Activated CD4-positive, alpha-beta T cell treated with anti-CD3 and anti-CD28 coated beads, Interleukin-2, amount 50 U/mL, for 1 hour (primary cell): ENCODE measurements at regions not wholly inside any gene's neighbourhood (a gene's known extent, or its start where the extent isn't known, plus 50 kb on each side); places are given as distances from the start of the nearest gene placed in this dataset.

ENCODE experiments used
- DNase-seq: peaks from one replicate; pipeline ENCODE4 v3.0.0-alpha.2; 2020

- no peak for DNase-seq
Observed at GRCh38 chr2:239579524-239580198, 178.8 kb upstream of the HDAC4 start.

- no peak for DNase-seq
Observed at GRCh38 chr2:239579081-239579480, 178.3 kb upstream of the HDAC4 start.

DNA sequence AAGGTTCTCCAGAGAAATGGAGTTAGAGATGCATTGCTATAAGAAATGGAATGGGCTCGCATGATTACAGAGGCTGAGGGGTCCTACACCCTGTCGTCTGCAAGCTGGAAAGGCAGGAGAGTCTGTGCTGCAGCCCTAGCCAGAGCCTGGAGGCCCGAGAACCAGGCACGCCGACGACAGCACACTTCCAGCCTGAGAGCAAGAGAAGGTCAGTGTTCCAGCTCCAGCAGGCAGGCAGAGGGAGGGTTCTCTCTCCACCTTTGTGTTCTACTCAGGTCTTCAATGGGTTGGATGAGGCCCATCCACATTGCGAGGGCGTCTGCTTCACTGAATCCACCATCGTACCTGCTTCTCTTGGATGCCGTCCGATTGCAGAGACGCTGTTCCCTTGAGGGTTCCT, 177.6 kb upstream of the HDAC4 start:
- no peak for DNase-seq

DNA sequence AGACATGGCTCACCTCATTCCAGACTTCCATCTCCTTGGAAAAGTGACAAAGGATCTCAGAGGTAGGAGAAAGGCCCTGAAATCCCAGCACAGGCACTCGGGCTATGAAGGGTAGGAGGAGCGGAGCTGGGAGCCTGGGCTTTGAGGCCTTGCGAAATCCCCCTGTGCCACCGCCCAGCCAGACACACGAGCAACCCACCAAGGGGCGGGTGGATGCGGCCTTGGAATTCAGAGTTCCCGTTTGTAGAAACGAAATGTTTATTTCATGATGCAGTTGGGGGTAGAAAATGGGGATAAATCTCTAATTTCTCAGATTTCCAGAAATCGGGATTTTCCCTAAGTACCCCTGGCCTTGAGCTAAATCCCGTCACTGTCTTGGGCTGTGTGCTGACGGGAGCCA, 177.1 kb upstream of the HDAC4 start:
- no peak for DNase-seq

DNA sequence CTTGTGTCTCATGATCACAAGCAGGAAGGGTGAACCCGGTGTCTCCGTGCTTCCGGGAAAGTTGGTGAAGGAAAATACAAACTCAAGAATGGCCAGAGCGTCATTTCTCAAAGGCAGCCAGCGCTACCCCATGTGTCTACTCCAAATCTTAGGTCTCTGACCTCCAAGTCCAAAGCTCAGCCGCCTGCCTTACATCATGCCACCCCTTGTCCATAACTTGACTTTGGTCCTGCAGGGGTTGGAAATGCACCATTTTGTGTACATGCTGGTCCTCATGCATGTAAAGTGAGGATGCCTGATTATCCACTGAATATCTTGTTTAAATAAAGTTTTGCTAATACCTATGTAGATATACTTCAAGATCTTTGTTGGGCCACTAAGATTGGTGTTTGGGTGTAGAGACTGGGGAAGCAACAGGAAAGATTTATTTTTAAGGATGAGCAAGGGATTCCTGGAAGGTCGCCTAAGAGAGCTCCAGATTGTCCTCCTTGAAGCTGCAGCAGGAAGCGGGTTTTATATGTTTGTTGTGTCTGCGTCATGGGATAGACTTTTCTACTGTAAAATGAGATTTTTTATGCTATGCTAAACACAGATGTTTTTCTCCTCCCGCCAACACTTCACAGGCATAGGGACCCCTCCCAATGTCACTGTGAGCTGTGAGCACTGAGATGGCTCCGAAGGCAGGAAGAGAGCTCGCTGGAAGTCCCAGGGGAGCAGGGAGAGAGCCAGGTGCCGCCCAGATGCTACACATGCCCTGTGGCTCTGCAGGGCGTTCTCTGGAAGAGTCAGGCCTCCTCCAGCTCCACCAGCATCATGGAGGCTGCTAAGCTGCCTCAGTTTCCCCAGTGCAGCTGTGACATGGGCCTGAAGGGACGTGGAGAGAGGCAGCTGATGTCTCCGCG, 176.2 kb upstream of the HDAC4 start:
- DNase-seq, result no peak

- DNase-seq, result no peak
Observed at GRCh38 chr2:239575931-239576445, 175.2 kb upstream of the HDAC4 start.

DNA sequence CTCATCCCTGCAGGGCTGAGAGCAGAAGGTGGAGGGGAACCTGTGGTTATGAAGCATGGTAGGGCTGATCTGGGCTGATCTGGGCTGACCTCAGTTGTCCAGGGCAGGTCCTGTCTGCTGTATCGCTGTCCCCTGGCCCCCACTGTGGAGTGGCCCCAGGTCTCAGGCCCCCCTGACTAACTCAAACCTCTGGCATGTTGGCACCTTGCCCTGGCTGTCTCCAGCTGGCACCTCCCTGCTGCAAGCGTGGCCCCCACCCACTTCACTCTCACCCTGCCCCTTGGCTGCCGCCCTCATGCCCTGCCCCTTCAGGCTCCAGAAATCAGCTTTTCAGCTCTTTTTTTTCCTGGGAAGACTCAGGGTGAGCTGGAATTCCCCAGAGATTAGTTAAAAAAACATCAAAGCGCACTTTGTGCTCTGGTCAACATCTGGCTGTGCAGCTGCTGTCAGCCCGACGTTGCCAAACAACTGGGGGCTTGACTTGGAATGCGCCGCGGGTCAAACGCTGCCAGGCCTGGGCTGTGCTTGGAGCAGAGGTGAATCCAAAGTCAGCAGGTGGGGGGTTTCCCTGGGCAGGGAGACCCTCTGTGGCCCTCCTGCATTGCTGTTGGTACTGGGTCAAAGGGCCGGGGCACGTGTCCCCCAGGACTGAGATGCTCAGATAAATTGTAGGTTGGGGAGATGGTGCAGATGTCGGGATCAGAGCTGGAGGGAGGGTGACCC, 173.8 kb upstream of the HDAC4 start:
- DNase-seq, result no peak

GRCh38 chr2:239574054-239574433, 173.2 kb upstream of the HDAC4 start:
- no peak for DNase-seq

GRCh38 chr2:239570971-239571520, 170.2 kb upstream of the HDAC4 start:
- DNase-seq, result no peak

- DNase-seq, result no peak
Observed at GRCh38 chr2:239570216-239570925, 169.6 kb upstream of the HDAC4 start.

- no peak for DNase-seq
Observed at GRCh38 chr2:239569401-239570090, 168.7 kb upstream of the HDAC4 start.

DNA sequence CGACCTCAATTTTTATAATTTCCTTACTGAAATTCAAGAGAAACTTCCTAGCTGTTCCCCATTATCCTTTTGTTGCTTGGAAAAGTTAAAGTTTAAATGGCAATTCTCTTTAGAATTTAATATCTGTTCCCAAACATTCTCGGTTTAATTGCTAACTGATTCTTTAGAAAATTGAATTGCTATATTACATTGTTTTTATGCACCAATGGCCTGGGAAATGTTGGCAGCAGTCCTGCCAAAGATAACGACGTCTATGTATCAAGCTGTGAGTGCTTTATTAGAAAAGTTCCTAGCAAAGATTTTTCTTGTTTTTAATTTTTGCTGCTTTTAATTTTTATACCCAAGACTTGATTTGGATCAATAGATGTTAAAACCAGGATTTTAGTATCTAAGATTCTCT, 167.8 kb upstream of the HDAC4 start:
- DNase-seq, result no peak

DNA sequence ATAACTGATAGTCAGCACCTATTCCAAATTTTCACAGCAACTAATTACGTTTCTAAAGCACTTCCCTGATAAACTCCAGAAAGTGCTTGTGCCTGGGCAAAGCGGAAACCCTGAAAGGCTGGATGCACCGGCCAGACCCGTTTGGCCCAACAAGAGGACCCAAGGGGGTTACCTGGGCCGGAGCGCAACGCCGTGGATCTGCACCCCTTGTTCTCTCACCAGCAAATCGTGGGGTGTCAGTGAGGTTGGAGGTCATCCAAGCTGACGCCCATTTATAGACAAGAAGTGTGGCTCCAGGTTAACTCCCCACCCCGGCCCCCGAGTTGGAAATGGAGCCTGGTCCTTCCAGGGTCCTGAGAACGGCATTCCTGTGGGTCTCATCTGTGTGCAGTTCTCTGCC, 167.0 kb upstream of the HDAC4 start:
- no peak for DNase-seq

DNA sequence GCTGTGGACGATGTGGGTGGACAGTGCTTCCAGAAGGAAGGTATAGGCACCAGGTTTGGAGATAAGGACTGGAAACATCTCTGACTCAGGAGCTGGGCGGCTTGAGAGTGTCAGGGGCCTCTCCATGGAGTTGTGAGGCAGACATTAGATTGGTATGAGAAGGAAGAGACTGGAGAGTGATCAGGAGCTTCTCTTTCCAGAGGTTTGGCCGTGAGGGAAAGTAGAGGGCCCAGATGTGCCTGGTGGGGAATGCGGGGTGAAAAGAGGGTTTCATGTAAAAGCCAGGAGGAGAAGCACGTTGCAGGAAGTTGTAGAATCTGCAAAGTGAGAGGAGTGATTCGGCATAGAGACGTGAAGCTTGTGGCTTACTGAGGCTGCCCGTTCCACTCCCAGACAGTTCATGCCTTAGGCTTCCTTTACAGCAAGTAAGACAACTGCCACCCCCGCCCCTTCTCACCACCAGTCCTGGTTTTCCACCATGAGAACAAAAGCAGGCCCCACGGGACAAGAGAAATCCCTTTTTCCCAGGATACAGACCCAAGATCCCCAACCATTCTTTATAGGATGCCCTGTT, 166.3 kb upstream of the HDAC4 start:
- no peak for DNase-seq

DNA sequence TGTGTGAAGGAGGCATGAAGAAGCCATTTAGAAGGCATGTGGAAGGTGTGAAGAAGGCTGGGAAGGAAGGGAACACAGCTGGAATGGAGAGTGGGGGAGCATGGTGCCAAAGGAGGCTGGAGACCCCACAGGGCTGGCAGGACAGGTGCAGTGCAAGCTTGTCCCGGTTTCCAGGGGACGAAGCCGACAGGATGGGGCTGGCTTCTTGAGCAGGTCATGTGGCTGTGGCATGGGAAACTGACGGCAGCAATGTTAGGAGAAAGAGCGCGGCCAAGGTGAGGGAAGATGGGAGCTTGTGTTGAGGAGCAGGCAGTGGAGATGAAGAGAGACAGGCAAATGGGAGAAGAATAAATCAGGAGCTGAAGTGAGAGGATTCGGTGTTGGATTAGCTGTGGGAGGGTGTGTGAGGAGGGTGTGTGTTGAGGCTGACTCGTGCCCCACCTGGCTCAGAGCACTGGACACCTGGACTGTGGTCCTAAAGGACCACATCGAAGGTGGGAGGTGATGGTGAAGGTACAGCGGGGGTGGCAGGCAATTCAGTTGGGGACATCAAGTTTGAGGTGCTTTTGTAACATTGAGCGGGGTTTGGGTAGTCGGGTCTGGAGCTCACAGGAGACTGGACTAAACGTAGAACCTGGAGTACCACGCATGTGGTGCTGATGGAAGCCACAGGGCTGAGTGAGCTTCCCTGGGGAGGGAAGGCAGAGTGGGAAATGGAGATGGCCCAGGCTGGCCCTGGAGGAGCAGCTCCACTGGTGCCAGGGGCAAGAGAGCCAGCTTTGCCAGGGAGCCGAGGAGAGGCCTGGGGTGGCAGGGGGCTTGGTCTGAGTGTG, 165.6 kb upstream of the HDAC4 start:
- no peak for DNase-seq

DNA sequence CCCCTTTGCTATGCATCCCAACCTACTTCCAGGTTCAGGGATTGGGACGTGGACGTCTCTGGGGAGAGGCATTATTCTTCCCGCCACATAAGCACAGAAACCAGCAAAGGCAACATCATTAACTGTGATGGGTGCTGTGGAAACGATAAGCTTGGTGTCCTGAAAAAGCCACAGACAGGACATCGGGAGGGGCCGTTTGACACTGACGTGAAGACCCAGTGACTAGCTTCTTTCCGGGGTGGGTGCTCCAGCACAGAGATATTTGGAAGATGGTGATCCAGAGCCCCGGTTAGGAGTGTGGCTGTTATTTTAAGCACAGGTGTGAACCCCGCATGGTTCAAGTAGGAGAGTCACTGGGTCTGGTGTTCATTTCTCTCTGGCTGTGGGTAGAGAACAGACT, 163.8 kb upstream of the HDAC4 start:
- no peak for DNase-seq

- no peak for DNase-seq
Observed at GRCh38 chr2:239563561-239563960, 162.7 kb upstream of the HDAC4 start.

GRCh38 chr2:239561446-239562001, 160.7 kb upstream of the HDAC4 start:
- DNase-seq, result no peak

GRCh38 chr2:239559417-239560261, 158.8 kb upstream of the HDAC4 start:
- no peak for DNase-seq
